Ecto neural progenitor cell (in vitro differentiated cells): ENCODE measurements at regions not wholly inside any gene's neighbourhood (a gene's known extent, or its start where the extent isn't known, plus 50 kb on each side); places are given as distances from the start of the nearest gene placed in this dataset.
"Not testable (repeated sequence)": the region's sequence is repeated elsewhere in the genome, so short reads cannot be mapped to it uniquely, and the experiment has no call there.

Experiments used
- DNase-seq: peaks from one replicate; pipeline ENCODE4 v3.0.0-alpha.2; 2018; ENCODE audit warnings: low spot score

- DNase-seq = peak; percentile 12
Measured at GRCh38 chr1:244322791-244323521, 128.8 kb downstream of the ADSS2 start.

- no peak for DNase-seq
Measured at GRCh38 chr1:244324176-244324883, 127.4 kb downstream of the ADSS2 start.

- DNase-seq = no peak
Measured at GRCh38 chr1:244325056-244325758, 126.5 kb downstream of the ADSS2 start.

GRCh38 chr1:244326757-244327156, 125.0 kb downstream of the ADSS2 start:
- peak; percentile 12 for DNase-seq

- DNase-seq = no peak
Measured at GRCh38 chr1:244327533-244327932, 124.2 kb downstream of the ADSS2 start.

- DNase-seq = no peak
Measured at GRCh38 chr1:244328476-244328875, 123.2 kb downstream of the ADSS2 start.

- peak; percentile 1 for DNase-seq
Measured at GRCh38 chr1:244329591-244330317, 122.0 kb downstream of the ADSS2 start.

GRCh38 chr1:244330318-244330625, 121.4 kb downstream of the ADSS2 start:
- peak; percentile 1 for DNase-seq

GRCh38 chr1:244332761-244333160, 118.9 kb downstream of the ADSS2 start:
- not testable (repeated sequence) for DNase-seq

- DNase-seq = not testable (repeated sequence)
Measured at GRCh38 chr1:244334315-244334714, 117.4 kb downstream of the ADSS2 start.

GRCh38 chr1:244334842-244335241, 116.9 kb downstream of the ADSS2 start:
- not testable (repeated sequence) for DNase-seq

GRCh38 chr1:244335456-244335855, 116.3 kb downstream of the ADSS2 start:
- DNase-seq = peak; percentile 4

- DNase-seq = peak; percentile 37
Measured at GRCh38 chr1:244336232-244336899, 115.3 kb downstream of the ADSS2 start.

GRCh38 chr1:244337839-244338238, 113.9 kb downstream of the ADSS2 start:
- peak; percentile 3 for DNase-seq

GRCh38 chr1:244339073-244339692, 112.5 kb downstream of the ADSS2 start:
- DNase-seq = peak; percentile 41

GRCh38 chr1:244339776-244340175, 111.9 kb downstream of the ADSS2 start:
- peak; percentile 41 for DNase-seq

GRCh38 chr1:244340396-244340795, 111.3 kb downstream of the ADSS2 start:
- peak; percentile 39 for DNase-seq

- DNase-seq = peak; percentile 39
Measured at GRCh38 chr1:244341455-244342450, 110.0 kb downstream of the ADSS2 start.

- DNase-seq = peak; percentile 13
Measured at GRCh38 chr1:244344001-244344400, 107.7 kb downstream of the ADSS2 start.
